H1 (cell line): ENCODE measurements at regions not wholly inside any gene's neighbourhood (a gene's known extent, or its start where the extent isn't known, plus 50 kb on each side); places are given as distances from the start of the nearest gene placed in this dataset.

Experiments used
- CTCF ChIA-PET: fragments of 300-600 bp; sonication (Branson Sonifier 250); formaldehyde crosslinking; loops from one replicate; lab custom pipeline; 2021; ENCODE audit not compliant: partially characterized antibody; lab: Charles Lee
- POLR2A ChIA-PET: fragments of 300-600 bp; sonication (Branson Sonifier 250); formaldehyde crosslinking; loops from one replicate; lab custom pipeline; 2021; ENCODE audit warnings: inconsistent platforms; ENCODE audit not compliant: partially characterized antibody; lab: Charles Lee
- DNase-seq, 2 experiments: peaks; one replicate each; pipeline versions ENCODE4 v3.0.0 to v3.0.0-alpha.2; 2010 to 2022; ENCODE audit warnings: low spot score in 2 of 2, low read depth in 1 of 2, mixed read lengths in 1 of 2
- FAIRE-seq: peaks from 2 replicates; lab custom pipeline; 2011; peaks lifted over from hg19 to GRCh38; lab: Jason Lieb, UNC
- H2AFZ ChIP-seq: 2 replicates; pipeline ENCODE4 v1.8.1; 2012; ENCODE audit warnings: low read length, inconsistent platforms
- H2AK5ac ChIP-seq: 2 replicates; pipeline ENCODE4 v1.6.1; 2013; ENCODE audit warnings: low read depth, low read length
- H2BK120ac ChIP-seq: replicated peaks from 2 replicates; pipeline ENCODE3; 2013; ENCODE audit warnings: low read depth, low read length, inconsistent platforms
- H2BK12ac ChIP-seq: 2 replicates; pipeline ENCODE4 v1.6.1; 2013; ENCODE audit warnings: low read depth, low read length
- H2BK15ac ChIP-seq: 2 replicates; pipeline ENCODE4 v1.6.1; 2013; ENCODE audit warnings: low read length
- H2BK20ac ChIP-seq: 2 replicates; pipeline ENCODE4 v1.6.1; 2013; ENCODE audit warnings: low read length
- H2BK5ac ChIP-seq: 2 replicates; pipeline ENCODE4 v1.6.1; 2013; ENCODE audit warnings: low read depth, low read length
- H3K14ac ChIP-seq: 2 replicates; pipeline ENCODE4 v1.6.1; 2013; ENCODE audit warnings: inconsistent platforms; ENCODE audit not compliant: insufficient read length
- H3K18ac ChIP-seq: 2 replicates; pipeline ENCODE4 v1.6.1; 2013; ENCODE audit warnings: low read length; ENCODE audit errors: extremely low read depth
- H3K23ac ChIP-seq: 2 replicates; pipeline ENCODE4 v1.6.1; 2013; ENCODE audit warnings: inconsistent platforms; ENCODE audit not compliant: insufficient read length
- H3K23me2 ChIP-seq: 2 replicates; pipeline ENCODE4 v1.6.1; 2013; ENCODE audit warnings: low read depth, low read length
- H3K27ac ChIP-seq: 2 replicates; pipeline ENCODE4 v1.6.1; 2011; ENCODE audit warnings: low read depth, low read length, inconsistent platforms
- H3K27me3 ChIP-seq, 4 experiments: replicated peaks in 1 of 4; 1 replicate in 1 of 4; 2 replicates in 3 of 4; pipeline versions ENCODE4 v1.6.1 to v1.8.1; 2011 to 2013; ENCODE audit warnings: low read length in 3 of 4, mild to moderate bottlenecking in 3 of 4, inconsistent platforms in 2 of 4, mixed read lengths in 2 of 4, moderate library complexity in 1 of 4; ENCODE audit not compliant: control insufficient read depth in 3 of 4, insufficient read depth in 3 of 4; ENCODE audit errors: extremely low read depth in 1 of 4
- H3K36me3 ChIP-seq, 4 experiments: 2 replicates each; pipeline versions ENCODE4 v1.6.1 to v1.8.1; 2011 to 2013; ENCODE audit warnings: mild to moderate bottlenecking in 4 of 4, low read length in 3 of 4, moderate library complexity in 2 of 4, control low read depth in 1 of 4, inconsistent platforms in 1 of 4; ENCODE audit not compliant: insufficient read depth in 4 of 4, control insufficient read depth in 2 of 4
- H3K4ac ChIP-seq: replicated peaks from 2 replicates; pipeline ENCODE3; 2013; ENCODE audit warnings: low read length, low read depth, mixed read lengths, inconsistent platforms; ENCODE audit not compliant: insufficient read length
- H3K4me1 ChIP-seq, 4 experiments: replicated peaks in 1 of 4; 1 replicate in 1 of 4; 2 replicates in 3 of 4; pipeline versions ENCODE4 v1.6.1 to v1.8.1; 2011 to 2013; ENCODE audit warnings: low read length in 3 of 4, inconsistent platforms in 2 of 4, mixed read lengths in 1 of 4; ENCODE audit not compliant: insufficient read depth in 4 of 4, control insufficient read depth in 3 of 4
- H3K4me2 ChIP-seq, 2 experiments: 2 replicates each; pipeline versions ENCODE4 v1.6.1 to v1.8.1; 2011 to 2013; ENCODE audit warnings: low read depth in 2 of 2, low read length in 2 of 2, control low read depth in 1 of 2, inconsistent platforms in 1 of 2, mild to moderate bottlenecking in 1 of 2; ENCODE audit not compliant: insufficient read depth in 1 of 2
- H3K4me3 ChIP-seq, 4 experiments: fragments of 200-600, 300-600 bp in 1 of 4; sonication (generic), shearing (Covaris generic), sonication (Bioruptor Twin) in 1 of 4; 2 replicates each; pipeline versions ENCODE4 v1.5.1 to v1.8.1; 2011 to 2016; ENCODE audit warnings: low read length in 4 of 4, low read depth in 3 of 4, control low read depth in 2 of 4, inconsistent platforms in 2 of 4, mild to moderate bottlenecking in 2 of 4, mixed read lengths in 1 of 4, moderate library complexity in 1 of 4; ENCODE audit not compliant: insufficient read depth in 2 of 4; ENCODE audit errors: extremely low read depth in 1 of 4
- H3K56ac ChIP-seq: replicated peaks from 2 replicates; pipeline ENCODE3; 2013; ENCODE audit warnings: low read depth, mild to moderate bottlenecking, mixed read lengths, low read length, inconsistent platforms; ENCODE audit not compliant: insufficient read length
- H3K79me1 ChIP-seq: 2 replicates; pipeline ENCODE4 v1.6.1; 2013; ENCODE audit warnings: low read depth, low read length, control low read depth
- H3K79me2 ChIP-seq, 2 experiments: 2 replicates each; pipeline versions ENCODE4 v1.6.1 to v1.8.1; 2012 to 2013; ENCODE audit warnings: low read length in 2 of 2, mild to moderate bottlenecking in 2 of 2, inconsistent platforms in 1 of 2; ENCODE audit not compliant: insufficient read depth in 2 of 2, control insufficient read depth in 1 of 2
- H3K9ac ChIP-seq, 4 experiments: replicated peaks in 1 of 4; 1 replicate in 1 of 4; 2 replicates in 3 of 4; pipeline versions ENCODE4 v1.6.1 to v1.8.1; 2011 to 2013; ENCODE audit warnings: low read depth in 3 of 4, low read length in 3 of 4, control low read depth in 2 of 4, mild to moderate bottlenecking in 2 of 4, moderate library complexity in 2 of 4, inconsistent platforms in 1 of 4; ENCODE audit errors: extremely low read depth in 1 of 4
- H3K9me3 ChIP-seq, 2 experiments: 2 replicates each; pipeline versions ENCODE4 v1.6.1 to v1.8.1; 2012 to 2013; ENCODE audit warnings: mild to moderate bottlenecking in 2 of 2, moderate library complexity in 2 of 2, control low read depth in 1 of 2, inconsistent platforms in 1 of 2, low read depth in 1 of 2, low read length in 1 of 2, mixed read lengths in 1 of 2; ENCODE audit not compliant: insufficient read depth in 2 of 2
- H4K20me1 ChIP-seq, 2 experiments: replicated peaks in 1 of 2; 2 replicates each; pipeline versions ENCODE3 to v1.8.1; 2011 to 2013; ENCODE audit warnings: inconsistent platforms in 2 of 2, low read length in 2 of 2, mild to moderate bottlenecking in 1 of 2; ENCODE audit not compliant: insufficient read depth in 2 of 2, control insufficient read depth in 1 of 2
- H4K5ac ChIP-seq: 2 replicates; pipeline ENCODE4 v1.6.1; 2013; ENCODE audit warnings: low read length, low read depth, mixed read lengths, inconsistent platforms; ENCODE audit not compliant: insufficient read length
- H4K8ac ChIP-seq: 2 replicates; pipeline ENCODE4 v1.8.0; 2013; ENCODE audit warnings: mild to moderate bottlenecking, moderate library complexity, low read length, inconsistent platforms; ENCODE audit not compliant: insufficient read depth; ENCODE audit errors: extremely low read depth
- H4K91ac ChIP-seq: replicated peaks from 2 replicates; pipeline ENCODE3; 2013; ENCODE audit warnings: low read length, mixed read lengths, inconsistent platforms; ENCODE audit not compliant: insufficient read length
- ASH2L ChIP-seq: fragments of 200-600, 300-600 bp; sonication (generic); IDR thresholded peaks from one replicate; pipeline ENCODE4 v1.7.1; 2017; ENCODE audit warnings: low read length
- ATF2 ChIP-seq: IDR thresholded peaks from 2 replicates; pipeline ENCODE4 v1.6.1; 2012; ENCODE audit warnings: low read length, inconsistent platforms
- BACH1 ChIP-seq: IDR thresholded peaks from 2 replicates; pipeline ENCODE4 v1.6.1; 2012; ENCODE audit warnings: low read length, improper control_type of control experiment
- BRCA1 ChIP-seq: IDR thresholded peaks from 2 replicates; pipeline ENCODE4 v1.6.1; 2012; ENCODE audit warnings: low read depth, low read length, improper control_type of control experiment
- CHD1 ChIP-seq: IDR thresholded peaks from 2 replicates; pipeline ENCODE4 v1.6.1; 2012; ENCODE audit warnings: low read depth, low read length, improper control_type of control experiment
- CTBP2 ChIP-seq: IDR thresholded peaks from 2 replicates; pipeline ENCODE4 v1.7.0; 2011; ENCODE audit warnings: borderline replicate concordance, mild to moderate bottlenecking, moderate library complexity, mixed read lengths, low read length; ENCODE audit not compliant: insufficient read depth, insufficient read length
- JUND ChIP-seq: IDR thresholded peaks from 2 replicates; pipeline ENCODE4 v1.6.1; 2011; ENCODE audit warnings: mild to moderate bottlenecking, improper control_type of control experiment, low read length
- MAX ChIP-seq: IDR thresholded peaks from 2 replicates; pipeline ENCODE4 v1.6.1; 2012; ENCODE audit warnings: inconsistent platforms
- NANOG ChIP-seq: IDR thresholded peaks from 2 replicates; pipeline ENCODE4 v1.6.1; 2011; ENCODE audit warnings: low read length, low read depth, mild to moderate bottlenecking, inconsistent platforms; ENCODE audit not compliant: insufficient read depth, poor library complexity, severe bottlenecking
- PHF8 ChIP-seq: fragments of 200-600 bp; sonication (generic); conservative IDR thresholded peaks from 2 replicates; pipeline ENCODE4 v1.7.1; 2012; ENCODE audit warnings: low read depth, mild to moderate bottlenecking, inconsistent platforms, low read length, moderate library complexity
- POU5F1 ChIP-seq: IDR thresholded peaks from 2 replicates; pipeline ENCODE4 v1.6.1; 2011; ENCODE audit warnings: low read depth, mild to moderate bottlenecking, low read length, moderate library complexity
- RFX5 ChIP-seq: IDR thresholded peaks from 2 replicates; pipeline ENCODE4 v1.6.1; 2011; ENCODE audit warnings: low read depth, low read length, improper control_type of control experiment, borderline replicate concordance
- SIRT6 ChIP-seq: IDR thresholded peaks from one replicate; pipeline ENCODE4 v1.7.1; 2012; ENCODE audit warnings: low read length, inconsistent platforms
- TAF1 ChIP-seq: IDR thresholded peaks from 2 replicates; pipeline ENCODE4 v1.6.1; 2011; ENCODE audit warnings: mild to moderate bottlenecking, low read depth, low read length
- WGBS, 2 experiments: shearing (Covaris generic) in 1 of 2; methylation state at CpG; one replicate each; pipeline versions ENCODE4 v1.1.6 to v1.1.7; 2013 to 2015; ENCODE audit warnings: low lambda C conversion rate in 2 of 2, mixed read lengths in 2 of 2, inconsistent platforms in 1 of 2, low coverage in 1 of 2, missing lambda C conversion rate in 1 of 2; ENCODE audit not compliant: insufficient replicate concordance in 2 of 2, insufficient coverage in 1 of 2, insufficient read length in 1 of 2; ENCODE audit errors: extremely low coverage in 1 of 2, missing lambda C conversion rate in 1 of 2; 5-methylcytosine and 5-hydroxymethylcytosine counted together

GRCh38 chr5:120345947-120346346 is 118.2 kb upstream of the PRR16 start:
- no peak overlapping the region for H3K27ac ChIP-seq
- H3K56ac ChIP-seq = no peak overlapping the region
- H3K4ac ChIP-seq = no peak overlapping the region
- no peaks in the 10 kb centered on the region for H3K36me3 ChIP-seq
- CTCF ChIA-PET = no interaction called here
- no peak overlapping the region for H4K91ac ChIP-seq
- FAIRE-seq (no peak), DNase-seq (no peak)
- peaks cover 3 to 4% of the 10 kb centered on the region in 2 experiments; a peak in 1 of 4 replicates for H3K9me3 ChIP-seq
- H4K20me1 ChIP-seq = no peaks in the 10 kb centered on the region
- no peak overlapping the region for H2BK20ac ChIP-seq
- H4K8ac ChIP-seq = no peak overlapping the region
- H2BK15ac ChIP-seq = no peak overlapping the region
- no peaks in the 10 kb centered on the region for H3K79me1 ChIP-seq
- H4K5ac ChIP-seq = no peak overlapping the region
- H2BK12ac ChIP-seq = no peak overlapping the region
- no peak overlapping the region for H2AFZ ChIP-seq
- no peaks in the 10 kb centered on the region for H3K27me3 ChIP-seq
- no peak overlapping the region for H3K14ac ChIP-seq
- 89% methylated on average over 4 of the region's 4 CpGs; no CpG with 5 or more reads in 1 of the 2 experiments for whole genome bisulfite sequencing, 2 experiments
- no peaks in the 10 kb centered on the region for H3K79me2 ChIP-seq
- H3K4me1 ChIP-seq = no peaks in the 10 kb centered on the region
- H3K23ac ChIP-seq = no peak overlapping the region
- no peak overlapping the region for H3K4me2 ChIP-seq
- H3K4me3 ChIP-seq = no peak overlapping the region
- no peak overlapping the region for H2AK5ac ChIP-seq
- H3K23me2 ChIP-seq = no peaks in the 10 kb centered on the region
- H3K18ac ChIP-seq = no peak overlapping the region
- no peak overlapping the region for H2BK120ac ChIP-seq
- no peak overlapping the region for H3K9ac ChIP-seq
- POLR2A ChIA-PET = no interaction called here
- no peak overlapping the region for H2BK5ac ChIP-seq
- no peak for TF ChIP-seq NANOG
- no peak for TF ChIP-seq CTBP2
- no peak for TF ChIP-seq JUND
- TF ChIP-seq BRCA1 = no peak
- no peak for TF ChIP-seq CHD1
- no peak for TF ChIP-seq POU5F1
- TF ChIP-seq ASH2L = no peak
- no peak for TF ChIP-seq SIRT6
- no peak for TF ChIP-seq BACH1
- no peak for TF ChIP-seq MAX
- no peak for TF ChIP-seq ATF2
- TF ChIP-seq PHF8 = no peak
- no peak for TF ChIP-seq RFX5
- no peak for TF ChIP-seq TAF1
